WTC11 (cell line): ENCODE measurements at regions not wholly inside any gene's neighbourhood (a gene's known extent, or its start where the extent isn't known, plus 50 kb on each side); places are given as distances from the start of the nearest gene placed in this dataset.

ENCODE experiments used
- ATF3 ChIP-seq: sonication (generic); formaldehyde crosslinking; conservative IDR thresholded peaks from 2 replicates; pipeline ENCODE4 v1.8.1; 2022; ENCODE audit warnings: mild to moderate bottlenecking, missing genetic modification reagents
- CBFB ChIP-seq: sonication (generic); formaldehyde crosslinking; IDR thresholded peaks from 2 replicates; pipeline ENCODE4 v1.8.1; 2022; ENCODE audit warnings: mild to moderate bottlenecking, low read depth, missing genetic modification reagents
- CTCF ChIP-seq: fragments of 200-600 bp; IDR thresholded peaks from 2 replicates; pipeline ENCODE4 v1.8.0; 2022; ENCODE audit warnings: antibody characterized with exemption
- ESRRA ChIP-seq: sonication (generic); formaldehyde crosslinking; IDR thresholded peaks from 2 replicates; pipeline ENCODE4 v1.8.1; 2022; ENCODE audit warnings: mild to moderate bottlenecking, missing genetic modification reagents, borderline replicate concordance
- FOXK1 ChIP-seq: sonication (generic); formaldehyde crosslinking; IDR thresholded peaks from 2 replicates; pipeline ENCODE4 v1.8.0; 2022; ENCODE audit warnings: mild to moderate bottlenecking, moderate library complexity, missing genetic modification reagents
- GABPB1 ChIP-seq: sonication (generic); formaldehyde crosslinking; IDR thresholded peaks from 2 replicates; pipeline ENCODE4 v1.8.1; 2023; ENCODE audit warnings: mild to moderate bottlenecking, missing genetic modification reagents
- JUN ChIP-seq: sonication (generic); formaldehyde crosslinking; IDR thresholded peaks from 2 replicates; pipeline ENCODE4 v1.8.0; 2023; ENCODE audit warnings: mild to moderate bottlenecking, missing genetic modification reagents
- MAX ChIP-seq: sonication (generic); formaldehyde crosslinking; IDR thresholded peaks from 2 replicates; pipeline ENCODE4 v1.8.0; 2022; ENCODE audit warnings: mild to moderate bottlenecking, missing genetic modification reagents
- PRRX2 ChIP-seq: fragments of 250-450 bp; sonication (Bioruptor Pico); IDR thresholded peaks from 2 replicates; pipeline ENCODE4 v1.8.0; 2021; ENCODE audit warnings: mild to moderate bottlenecking
- TCF7 ChIP-seq: sonication (generic); formaldehyde crosslinking; IDR thresholded peaks from 2 replicates; pipeline ENCODE4 v1.8.0; 2022; ENCODE audit warnings: mild to moderate bottlenecking, low read depth, missing genetic modification reagents, moderate library complexity
- TEAD4 ChIP-seq: sonication (generic); formaldehyde crosslinking; IDR thresholded peaks from 2 replicates; pipeline ENCODE4 v1.8.0; 2022; ENCODE audit warnings: mild to moderate bottlenecking, missing genetic modification reagents
- USF1 ChIP-seq: sonication (generic); formaldehyde crosslinking; IDR thresholded peaks from 2 replicates; pipeline ENCODE4 v1.8.0; 2022; ENCODE audit warnings: mild to moderate bottlenecking, missing genetic modification reagents
- ZNF281 ChIP-seq: sonication (generic); formaldehyde crosslinking; IDR thresholded peaks from 2 replicates; pipeline ENCODE4 v1.8.0; 2023; ENCODE audit warnings: mild to moderate bottlenecking, missing genetic modification reagents

GRCh38 chr2:120586507-120587278 lies 149.0 kb upstream of the GLI2 start:
- TF ChIP-seq CTCF (no peak), JUN (CRISPR knock-in tag) (no peak), ZNF281 (no peak), FOXK1 (CRISPR knock-in tag) (no peak), ESRRA (CRISPR knock-in tag) (no peak), TCF7 (CRISPR knock-in tag) (no peak), ATF3 (CRISPR knock-in tag) (no peak), GABPB1 (no peak), USF1 (CRISPR knock-in tag) (no peak), TEAD4 (CRISPR knock-in tag) (no peak), PRRX2 (CRISPR knock-in tag) (no peak), MAX (no peak), CBFB (CRISPR knock-in tag) (no peak)
